Fibroblast of peridontal ligament (primary cell): ENCODE measurements at regions not wholly inside any gene's neighbourhood (a gene's known extent, or its start where the extent isn't known, plus 50 kb on each side); places are given as distances from the start of the nearest gene placed in this dataset.
A peak's percentile ranks its signal among the peaks of the same experiment; 100 is the strongest.
"Not testable (repeated sequence)": the region's sequence is repeated elsewhere in the genome, so short reads cannot be mapped to it uniquely, and the experiment has no call there.

Source experiments
- DNase-seq: peaks from one replicate; pipeline ENCODE4 v3.0.0-alpha.2; 2010; ENCODE audit errors: extremely low read depth

GRCh38 chr10:118914629-118915028 is 114.9 kb upstream of the NANOS1 start:
- DNase-seq, result no peak

GRCh38 chr10:118915161-118915560 is 114.4 kb upstream of the NANOS1 start:
- DNase-seq, result no peak

GRCh38 chr10:118916777-118917176 is 112.7 kb upstream of the NANOS1 start:
- DNase-seq, result no peak

- no peak for DNase-seq
Observed at GRCh38 chr10:118917701-118918100, 111.8 kb upstream of the NANOS1 start.

- no peak for DNase-seq
Observed at GRCh38 chr10:118918116-118918515, 111.4 kb upstream of the NANOS1 start.

- no peak for DNase-seq
Observed at GRCh38 chr10:118918587-118918986, 110.9 kb upstream of the NANOS1 start.

GRCh38 chr10:118920206-118920605 is 109.3 kb upstream of the NANOS1 start:
- DNase-seq, result no peak

- no peak for DNase-seq
Observed at GRCh38 chr10:118922226-118922625, 107.3 kb upstream of the NANOS1 start.

GRCh38 chr10:118922972-118923371 is 106.5 kb upstream of the NANOS1 start:
- DNase-seq, result no peak

GRCh38 chr10:118924493-118924892 is 105.0 kb upstream of the NANOS1 start:
- no peak for DNase-seq

GRCh38 chr10:118925404-118926071 is 104.0 kb upstream of the NANOS1 start:
- no peak for DNase-seq

GRCh38 chr10:118926072-118926417 is 103.5 kb upstream of the NANOS1 start:
- no peak for DNase-seq

GRCh38 chr10:118926441-118926840 is 103.1 kb upstream of the NANOS1 start:
- no peak for DNase-seq

- DNase-seq, result no peak
Observed at GRCh38 chr10:118926903-118927302, 102.6 kb upstream of the NANOS1 start.

- no peak for DNase-seq
Observed at GRCh38 chr10:118927321-118927720, 102.2 kb upstream of the NANOS1 start.

GRCh38 chr10:118930614-118931013 is 98.9 kb upstream of the NANOS1 start:
- no peak for DNase-seq

GRCh38 chr10:118931436-118931835 is 98.1 kb upstream of the NANOS1 start:
- DNase-seq, result no peak

- not testable (repeated sequence) for DNase-seq
Observed at GRCh38 chr10:118932154-118932553, 97.4 kb upstream of the NANOS1 start.

- peak; percentile 15 for DNase-seq
Observed at GRCh38 chr10:118937226-118937625, 92.3 kb upstream of the NANOS1 start.

- DNase-seq, result peak; percentile 74
Observed at GRCh38 chr10:118939211-118940007, 90.1 kb upstream of the NANOS1 start.

GRCh38 chr10:118940386-118940785 is 89.1 kb upstream of the NANOS1 start:
- no peak for DNase-seq

GRCh38 chr10:118943253-118943652 is 86.3 kb upstream of the NANOS1 start:
- no peak for DNase-seq

- peak; percentile 17 for DNase-seq
Observed at GRCh38 chr10:118944959-118945633, 84.4 kb upstream of the NANOS1 start.
